BJ (cell line): ENCODE measurements at regions not wholly inside any gene's neighbourhood (a gene's known extent, or its start where the extent isn't known, plus 50 kb on each side); places are given as distances from the start of the nearest gene placed in this dataset.

Experiments used
- CTCF ChIA-PET: fragments of 350-600 bp; formaldehyde crosslinking; extraction: SDS; loops from one replicate; lab custom pipeline; 2021; ENCODE audit warnings: antibody characterized with exemption, inconsistent platforms; lab: Yijun Ruan, JAX
- POLR2A ChIA-PET: fragments of 300-600 bp; sonication (Branson Sonifier 250); formaldehyde crosslinking; extraction: SDS; loops from one replicate; lab custom pipeline; 2021; ENCODE audit warnings: antibody characterized with exemption; lab: Charles Lee
- DNase-seq: peaks from one replicate; pipeline ENCODE4 v3.0.0-alpha.2; 2011; ENCODE audit warnings: low read depth
- H3K27me3 ChIP-seq: 2 replicates; pipeline ENCODE4 v1.6.0; 2011; ENCODE audit warnings: low read length; ENCODE audit not compliant: control insufficient read depth, insufficient read depth
- H3K36me3 ChIP-seq: 2 replicates; pipeline ENCODE4 v1.5.1; 2011; ENCODE audit warnings: low read length; ENCODE audit not compliant: control insufficient read depth, insufficient read depth
- H3K4me3 ChIP-seq: 2 replicates; pipeline ENCODE4 v1.5.1; 2011; ENCODE audit warnings: low read depth, mild to moderate bottlenecking, control low read depth, low read length
- CTCF ChIP-seq: IDR thresholded peaks from 2 replicates; pipeline ENCODE4 v1.5.1; 2011; ENCODE audit warnings: low read depth, mild to moderate bottlenecking, control low read depth, inconsistent platforms, low read length, moderate library complexity; ENCODE audit not compliant: insufficient read depth

- no peaks in the 10 kb centered on the region for H3K36me3 ChIP-seq
- H3K4me3 ChIP-seq: no peak overlapping the region
- H3K27me3 ChIP-seq: no peaks in the 10 kb centered on the region; the same call in 1 of the 2 replicates
- no peak for TF ChIP-seq CTCF
- POLR2A ChIA-PET: no interaction called here
- no peak for DNase-seq
- CTCF ChIA-PET: no interaction called here
These were observed 212.7 kb upstream of the FOXA2 start for GRCh38 chr20:22797103-22797502.

GRCh38 chr20:22799687-22800086, 215.3 kb upstream of the FOXA2 start:
- no peak for TF ChIP-seq CTCF
- CTCF ChIA-PET: no interaction called here
- Histone ChIP-seq H3K36me3 (no peaks in the 10 kb centered on the region), H3K4me3 (no peak overlapping the region), H3K27me3 (peaks cover 2% of the 10 kb centered on the region)
- no peak for DNase-seq
- POLR2A ChIA-PET: interaction anchor here (0.9 kb wide), 1 partner anchor 550 kb away, joined by 4 read pairs; no protein-coding TSS in a partner anchor

GRCh38 chr20:22800129-22800528, 215.8 kb upstream of the FOXA2 start:
- no peak for DNase-seq
- Histone ChIP-seq H3K27me3 (peaks cover 2% of the 10 kb centered on the region), H3K4me3 (no peak overlapping the region), H3K36me3 (no peaks in the 10 kb centered on the region)
- ChIA-PET POLR2A (no interaction called here), CTCF (no interaction called here)
- TF ChIP-seq CTCF: no peak

- ChIA-PET POLR2A (no interaction called here), CTCF (interaction anchor here (1.1 kb wide), 1 partner anchor 8 kb away, joined by 3 read pairs; no protein-coding TSS in a partner anchor)
These were observed 217.2 kb upstream of the FOXA2 start for GRCh38 chr20:22801528-22801927.

GRCh38 chr20:22802296-22802695, 217.9 kb upstream of the FOXA2 start:
- Histone ChIP-seq H3K36me3 (no peaks in the 10 kb centered on the region), H3K4me3 (no peak overlapping the region), H3K27me3 (peaks cover 2% of the 10 kb centered on the region)
- CTCF ChIA-PET: interaction anchor here (0.8 kb wide), 1 partner anchor 111 kb away, joined by 4 read pairs; no protein-coding TSS in a partner anchor
- no peak for TF ChIP-seq CTCF
- POLR2A ChIA-PET: no interaction called here
- DNase-seq: no peak

More at GRCh38 chr20:22801528-22801927, 217.2 kb upstream of the FOXA2 start:
- TF ChIP-seq CTCF: no peak
- Histone ChIP-seq H3K27me3 (peaks cover 2% of the 10 kb centered on the region), H3K36me3 (no peaks in the 10 kb centered on the region), H3K4me3 (no peak overlapping the region)
- peak; percentile 9 for DNase-seq
